HG02884 (cell line): ENCODE measurements at regions not wholly inside any gene's neighbourhood (a gene's known extent, or its start where the extent isn't known, plus 50 kb on each side); places are given as distances from the start of the nearest gene placed in this dataset.
"Not testable (repeated sequence)": the region's sequence is repeated elsewhere in the genome, so short reads cannot be mapped to it uniquely, and the experiment has no call there.

Experiments
- ATAC-seq: cut with Tn5 transposase; IDR thresholded peaks from one replicate; pipeline ENCODE4 v1.9.1; 2021; ENCODE audit warnings: mild to moderate bottlenecking, moderate library complexity; ENCODE audit not compliant: unreplicated experiment

DNA sequence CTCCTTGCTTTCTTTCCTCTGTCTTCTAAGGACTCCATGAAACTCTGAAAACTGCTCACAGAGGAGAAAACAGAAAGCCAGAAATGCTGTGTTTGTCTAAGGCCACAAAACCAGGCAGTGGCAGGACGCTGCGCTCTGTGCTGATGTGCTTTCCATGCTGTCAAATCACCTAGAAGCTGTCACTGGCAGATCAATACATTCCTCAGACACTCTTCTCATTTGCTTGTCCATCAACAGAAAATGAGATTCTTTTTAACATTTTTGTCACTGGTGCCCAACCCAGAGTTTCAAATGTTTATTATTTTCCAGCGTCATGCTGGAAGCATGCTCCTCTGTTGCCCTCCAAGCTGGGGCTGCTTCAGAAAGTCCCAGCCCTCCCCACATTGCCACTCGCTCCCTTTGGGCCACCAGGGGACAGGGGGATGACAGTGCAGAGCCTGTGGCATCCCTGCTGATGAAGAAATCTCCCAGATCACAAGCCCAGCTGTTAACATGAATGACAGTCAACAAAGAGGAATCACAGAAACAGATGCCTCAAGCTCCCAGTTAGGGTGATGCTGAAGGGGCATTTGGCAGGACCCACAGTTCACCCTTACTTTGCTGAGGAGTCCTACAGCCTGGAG is 117.5 kb upstream of the MEIS1 start:
- no peak for ATAC-seq

DNA sequence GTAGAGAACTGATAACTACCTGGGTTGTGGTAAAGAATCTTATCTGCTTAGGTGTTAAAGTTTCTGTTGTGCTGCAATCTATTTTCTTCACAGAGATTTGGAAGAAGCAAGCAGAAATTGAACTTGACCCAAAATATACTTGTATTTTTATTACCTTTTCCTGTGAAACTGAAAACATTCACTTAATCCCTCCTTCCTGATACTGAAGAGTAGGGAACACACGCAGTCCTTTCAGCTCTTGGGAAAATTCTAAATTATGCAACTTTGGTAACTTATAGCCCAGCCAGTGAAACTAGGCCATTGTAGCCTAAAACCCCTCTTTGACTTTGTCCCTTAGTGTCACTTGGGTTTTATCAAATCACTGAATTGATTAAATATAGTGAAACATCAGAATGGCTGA is 128.4 kb upstream of the MEIS1 start:
- ATAC-seq = no peak

DNA sequence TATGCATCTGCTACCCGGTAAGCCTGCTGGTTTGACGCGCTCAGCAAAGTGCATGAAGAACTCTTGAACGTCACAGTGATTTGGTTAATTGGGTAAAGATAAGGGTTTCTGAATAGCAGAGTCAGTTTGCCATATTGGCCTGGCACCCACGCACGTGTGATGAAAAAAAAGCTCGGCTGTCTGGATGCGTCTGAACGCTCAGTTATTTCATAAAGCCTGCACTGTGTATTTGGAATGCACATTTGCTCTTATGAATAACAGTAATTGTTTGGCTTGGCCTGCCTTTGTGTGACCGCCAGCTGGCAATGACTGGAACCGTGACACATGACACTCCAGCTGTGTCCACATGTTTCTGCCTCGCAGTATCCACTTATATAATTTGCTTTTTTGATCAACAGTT is 129.2 kb upstream of the MEIS1 start:
- no peak for ATAC-seq

DNA sequence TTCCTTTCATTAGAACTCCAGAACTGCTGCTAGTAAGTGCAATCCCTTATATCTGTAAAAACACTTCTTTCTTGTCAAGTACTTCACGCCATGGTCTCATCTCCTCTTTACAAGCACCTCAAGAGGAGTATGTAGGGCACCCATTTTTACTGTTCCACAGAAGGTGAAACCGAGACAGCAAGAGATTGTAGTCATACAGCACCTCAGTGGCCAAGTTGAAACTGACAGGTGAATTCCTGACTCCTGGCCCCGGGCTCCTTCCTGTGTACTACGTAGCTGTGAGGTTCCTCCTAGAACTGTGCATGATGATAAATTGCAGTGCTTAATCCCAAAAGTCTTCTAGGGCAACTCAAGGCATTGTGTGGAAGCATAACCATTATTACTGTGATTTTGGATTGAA is 131.5 kb upstream of the MEIS1 start:
- peak; percentile 45 for ATAC-seq

DNA sequence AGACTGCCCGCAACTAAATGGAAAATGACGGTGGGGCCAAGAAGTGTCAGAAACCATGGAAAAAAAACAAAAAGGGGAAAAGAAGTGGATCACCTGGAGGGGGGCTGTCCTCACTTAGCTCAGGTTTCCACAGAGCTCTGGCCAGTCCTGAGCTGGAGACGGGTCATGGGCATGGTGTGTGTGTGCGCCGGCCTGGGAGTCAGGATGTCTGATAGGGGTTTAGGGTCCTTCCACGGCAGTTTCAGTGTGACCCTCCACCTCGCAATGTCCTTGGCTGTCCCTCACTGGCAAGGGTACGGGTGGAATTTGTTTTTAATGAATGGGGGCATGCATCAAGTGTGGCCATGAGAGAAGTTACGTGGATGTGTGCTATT is 133.2 kb upstream of the MEIS1 start:
- no peak for ATAC-seq

DNA sequence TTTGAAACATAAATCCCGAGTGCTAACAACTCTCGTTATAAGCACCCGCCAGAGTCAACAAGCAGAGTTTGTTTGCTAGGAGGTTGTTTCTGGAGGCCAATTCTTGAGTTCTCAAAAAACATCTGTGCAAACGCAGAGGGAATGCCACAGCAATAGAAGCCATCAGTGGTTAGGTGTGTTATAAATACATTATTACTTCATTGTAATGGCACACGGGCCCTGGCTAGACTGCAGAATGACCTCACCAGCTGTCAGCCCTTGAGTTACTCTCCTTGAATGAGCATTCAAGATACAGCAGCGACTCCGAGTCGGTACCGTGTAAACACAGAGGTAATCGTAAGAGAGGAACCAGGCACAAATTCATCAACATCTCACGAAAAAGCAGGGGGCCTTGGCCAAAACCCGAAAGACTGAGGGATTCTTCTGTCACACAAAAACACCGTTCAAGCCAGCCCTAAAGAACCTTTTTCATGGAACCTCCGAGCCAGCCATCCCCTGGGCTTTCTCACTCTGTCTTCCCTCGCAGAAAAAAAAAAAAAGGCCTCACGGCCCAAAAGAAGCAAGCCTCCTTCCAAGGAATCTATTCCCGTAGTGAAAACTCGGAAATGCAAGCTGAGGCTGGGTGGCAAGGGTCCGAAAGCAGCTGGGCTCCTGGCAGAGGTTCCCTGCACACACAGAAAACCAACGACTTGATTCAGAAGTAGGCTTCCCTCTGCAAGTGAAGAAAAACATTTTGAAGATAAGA is 133.7 kb upstream of the MEIS1 start:
- ATAC-seq = no peak

DNA sequence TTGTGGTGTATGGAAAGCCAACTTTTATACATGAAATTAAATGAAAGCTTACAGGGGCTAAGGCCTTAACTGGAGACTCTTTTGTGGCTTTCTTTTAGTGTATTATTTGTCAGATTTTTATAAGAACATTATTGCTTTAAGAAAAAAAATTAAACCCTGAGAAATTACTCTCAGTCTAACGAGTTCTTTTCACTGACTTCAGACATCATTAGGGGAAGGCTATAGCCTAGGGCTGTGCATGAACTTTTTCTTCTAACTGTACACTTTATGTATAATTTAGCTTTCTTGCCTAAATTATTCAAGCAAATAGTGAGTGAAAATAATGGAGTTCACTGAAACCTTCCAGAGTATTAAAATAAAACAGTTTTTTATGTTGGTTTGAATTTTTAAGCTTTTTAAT is 151.1 kb upstream of the MEIS1 start:
- no peak for ATAC-seq

DNA sequence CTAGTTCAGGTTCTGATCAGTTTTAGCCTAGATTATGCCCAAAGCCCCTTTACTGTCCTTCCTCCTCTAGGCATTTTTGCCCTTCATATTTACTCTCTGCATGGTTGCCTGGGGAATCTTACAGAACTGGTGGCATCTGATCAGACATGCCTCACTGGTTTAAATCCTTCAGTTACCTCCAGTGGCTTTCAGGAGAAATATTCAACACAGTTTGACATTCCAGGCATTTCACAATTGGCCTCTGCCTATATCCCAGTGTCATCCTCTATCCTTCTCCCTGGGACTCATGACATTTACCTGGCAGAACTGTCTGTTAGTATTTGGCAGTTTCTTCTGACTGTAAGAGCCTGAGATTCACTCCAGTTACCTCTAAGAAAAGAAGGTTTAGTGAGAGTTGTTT is 152.9 kb upstream of the MEIS1 start:
- no peak for ATAC-seq

DNA sequence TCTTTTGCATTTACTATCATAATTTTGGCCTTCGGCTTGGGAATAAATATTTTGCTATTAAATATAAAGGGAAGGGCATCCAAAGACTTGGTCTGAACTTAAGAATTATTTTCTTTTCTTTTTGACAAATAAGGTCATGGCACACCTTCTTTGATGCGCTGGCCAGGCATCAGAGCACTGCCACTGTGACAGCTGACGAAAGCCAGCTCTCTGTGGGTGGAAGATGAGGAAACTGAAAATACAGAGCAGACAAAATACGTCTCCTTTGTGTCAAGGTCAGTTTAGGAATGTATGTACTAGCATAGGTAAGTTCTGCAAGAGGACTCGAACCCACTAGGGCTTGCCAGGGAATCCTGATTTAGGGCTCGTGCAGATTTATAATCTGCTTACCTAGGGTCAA is 155.9 kb upstream of the MEIS1 start:
- ATAC-seq = no peak

DNA sequence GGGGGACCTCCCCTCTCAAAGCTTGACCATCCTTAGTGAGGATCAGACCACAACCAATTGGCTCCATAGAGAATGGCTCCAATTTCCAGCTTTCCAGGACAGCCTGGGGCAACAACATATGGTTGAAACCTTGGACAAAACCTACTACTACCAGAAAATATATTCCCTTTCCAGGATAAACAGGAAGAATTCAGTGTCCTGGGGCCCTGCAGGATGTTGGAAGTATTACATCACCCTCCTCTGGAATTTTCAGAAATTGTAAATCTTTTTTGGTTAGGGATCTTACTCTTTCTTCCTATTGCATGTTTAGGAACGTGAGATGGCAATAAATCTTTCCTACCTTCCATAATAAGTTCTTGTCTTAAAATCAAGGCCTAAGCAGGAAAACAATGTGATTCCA is 158.9 kb upstream of the MEIS1 start:
- no peak for ATAC-seq

DNA sequence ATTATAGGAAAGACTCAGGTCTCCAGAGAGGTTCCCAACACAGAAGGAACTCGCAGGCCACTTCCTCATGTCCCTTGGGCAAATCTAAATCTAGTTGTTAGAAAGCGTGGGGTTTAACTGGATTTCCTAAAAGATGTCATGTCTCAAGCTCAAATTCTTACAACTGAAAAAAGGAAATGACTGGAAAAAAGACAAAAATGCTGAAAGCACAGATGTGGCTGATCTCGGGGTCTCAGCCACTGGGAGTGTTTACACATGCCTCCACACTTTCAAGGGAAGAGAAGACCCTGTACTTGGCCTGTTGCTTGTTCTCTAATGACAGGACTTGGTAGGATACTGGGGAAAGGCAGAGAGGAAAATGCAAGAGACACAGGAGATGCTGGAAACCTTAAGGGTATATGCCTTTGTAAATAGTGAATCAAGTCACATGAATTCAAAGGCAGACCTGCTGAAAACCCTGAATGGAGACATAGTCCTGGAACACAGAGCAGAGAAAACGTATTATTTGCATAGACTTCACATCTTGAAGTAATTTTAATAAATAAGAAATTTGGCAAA is 160.9 kb upstream of the MEIS1 start:
- ATAC-seq = no peak

DNA sequence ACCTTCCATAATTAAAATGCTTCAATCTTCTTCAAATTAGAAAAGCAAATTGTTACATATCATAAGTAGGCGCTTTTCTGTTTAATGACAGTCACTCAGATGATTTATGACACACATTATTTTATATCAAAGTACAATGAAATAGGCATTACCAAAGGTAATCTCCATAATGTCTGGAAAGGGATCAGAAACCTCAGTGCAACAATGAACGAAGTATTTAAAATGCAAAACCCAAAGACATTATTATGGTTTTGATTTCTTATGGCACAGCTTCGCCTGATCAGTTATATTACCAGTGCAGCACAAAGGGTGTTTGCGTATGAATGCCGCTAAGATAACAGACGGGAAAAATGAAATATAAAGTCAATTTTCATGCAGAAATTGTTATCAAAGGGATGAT is 162.2 kb upstream of the MEIS1 start:
- ATAC-seq = no peak

DNA sequence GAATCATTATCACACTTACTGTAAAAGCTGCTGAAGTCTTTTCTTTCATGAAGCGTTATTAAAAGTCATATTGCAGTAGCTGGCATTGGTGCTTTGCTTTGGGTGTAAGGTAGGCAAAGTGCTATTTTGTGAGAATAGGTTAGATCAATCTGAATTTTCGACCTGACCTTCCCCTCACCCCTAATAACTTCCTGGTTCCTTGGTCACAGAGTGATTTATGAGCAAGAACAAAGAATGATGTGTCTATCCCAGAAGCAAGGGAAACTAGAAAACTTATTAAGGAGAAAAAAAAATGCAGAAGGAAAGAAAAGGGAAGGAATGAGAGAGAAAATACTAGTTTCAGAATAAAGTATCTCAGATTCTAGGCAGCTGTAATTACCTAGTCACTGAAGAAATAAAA is 163.1 kb upstream of the MEIS1 start:
- no peak for ATAC-seq

DNA sequence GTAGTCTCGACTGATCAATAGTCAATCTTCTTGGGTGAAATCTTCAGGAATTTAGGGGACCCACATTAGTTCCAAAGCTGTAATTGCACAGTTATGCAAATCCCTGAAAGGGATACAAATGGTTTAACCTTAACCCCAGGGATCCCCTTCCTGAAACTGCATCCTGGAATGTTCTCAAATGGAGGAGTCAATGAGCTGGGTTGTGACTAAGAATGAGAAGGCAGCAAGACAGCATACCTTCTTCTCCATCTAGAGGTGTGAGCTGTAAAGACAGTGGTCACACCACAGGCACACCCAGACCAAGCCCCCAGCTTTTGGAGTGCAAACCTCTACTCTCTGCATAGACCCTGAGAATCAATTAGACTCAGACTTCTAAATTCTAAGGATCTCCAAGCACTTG is 164.7 kb upstream of the MEIS1 start:
- ATAC-seq = no peak

DNA sequence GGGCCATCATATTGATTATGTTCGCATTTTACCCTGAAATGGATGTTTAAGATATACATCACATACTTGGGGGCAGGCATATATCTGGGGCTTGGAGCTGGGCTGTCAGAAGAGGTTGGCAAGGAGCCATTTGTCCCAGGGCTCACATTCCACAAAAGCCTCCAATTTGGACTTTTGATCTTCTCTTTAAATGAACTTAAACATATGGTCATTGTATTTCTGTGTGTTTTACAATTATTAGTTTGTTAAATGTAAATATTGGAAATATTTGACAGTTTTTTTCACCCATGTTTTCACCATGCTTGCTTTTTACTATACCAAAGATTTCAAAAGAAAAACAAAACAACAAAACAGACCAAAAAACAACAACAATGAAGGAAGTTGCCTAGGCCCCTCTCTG is 165.8 kb upstream of the MEIS1 start:
- no peak for ATAC-seq

DNA sequence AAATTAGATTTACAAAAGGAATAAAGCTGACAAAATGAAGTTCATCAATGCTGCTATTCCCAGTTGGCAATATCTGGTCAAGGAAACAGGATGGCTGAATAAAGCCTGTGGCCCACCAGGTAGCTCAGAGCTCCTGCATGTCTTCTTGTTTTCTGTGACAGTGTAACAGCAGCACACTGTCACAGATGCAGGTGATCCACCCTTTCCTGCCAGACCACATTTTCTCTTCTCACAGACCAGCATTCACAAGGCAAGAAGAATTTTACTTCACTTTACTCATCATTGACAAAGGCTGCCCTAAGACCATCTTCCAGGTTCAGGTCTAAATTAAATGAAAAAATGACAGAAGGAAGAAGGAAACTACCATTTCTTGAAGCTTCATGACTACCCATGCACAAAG is 166.2 kb upstream of the MEIS1 start:
- no peak for ATAC-seq

DNA sequence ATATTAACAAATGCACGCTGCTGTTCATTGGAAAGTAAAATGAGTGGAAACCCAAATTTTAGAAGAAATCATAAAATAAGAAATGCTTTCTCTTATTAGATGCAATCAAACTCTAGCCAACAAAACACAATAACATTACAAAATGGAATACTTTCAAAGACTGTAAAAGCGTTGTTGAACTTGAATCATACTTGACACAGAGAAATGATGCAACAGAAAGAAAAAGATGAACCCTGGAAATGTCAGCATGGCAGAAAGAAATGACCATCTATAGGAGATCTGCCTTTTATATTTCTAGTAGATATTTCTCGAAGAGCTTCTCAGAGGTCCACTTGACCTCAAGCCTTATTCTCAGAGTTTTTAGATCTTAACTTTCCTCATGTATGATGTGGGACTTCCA is 170.6 kb upstream of the MEIS1 start:
- ATAC-seq = no peak

DNA sequence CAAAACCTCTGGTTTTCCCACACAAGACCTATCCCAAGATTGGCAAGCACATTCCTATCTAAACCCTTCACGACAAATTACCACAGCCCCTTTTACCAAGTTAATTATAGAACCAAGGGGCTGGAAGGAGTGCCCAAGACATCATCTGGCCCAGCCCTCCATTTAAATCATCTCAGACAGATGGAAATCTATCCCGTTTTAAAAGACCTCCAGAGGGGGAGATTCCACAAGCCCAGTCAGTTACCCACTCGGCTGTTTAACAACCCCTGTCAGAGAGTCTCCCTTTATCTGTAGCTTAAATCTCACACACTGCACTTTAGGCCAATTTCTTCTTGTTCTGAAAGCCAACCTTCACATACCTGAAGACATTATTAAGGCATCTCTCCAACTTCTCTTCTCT is 179.1 kb upstream of the MEIS1 start:
- ATAC-seq = no peak

DNA sequence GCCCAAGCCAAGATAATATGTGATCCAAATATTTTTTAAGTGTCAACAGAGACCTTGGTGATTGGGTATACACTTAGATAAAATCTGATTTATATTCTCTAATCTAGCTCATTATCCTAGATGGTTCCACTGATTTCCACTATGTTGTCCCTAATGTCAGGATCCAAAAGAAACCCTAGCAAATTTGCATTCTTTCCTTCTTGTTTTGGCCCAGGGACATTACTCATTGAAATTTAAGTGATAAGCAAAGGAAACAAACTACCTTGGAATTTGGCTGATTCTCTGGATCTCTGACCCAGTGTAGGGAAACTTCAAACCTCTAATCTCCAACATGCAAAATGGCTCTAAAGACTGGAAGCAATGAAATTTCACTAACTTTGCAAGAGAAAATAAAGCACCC is 179.8 kb upstream of the MEIS1 start:
- no peak for ATAC-seq

DNA sequence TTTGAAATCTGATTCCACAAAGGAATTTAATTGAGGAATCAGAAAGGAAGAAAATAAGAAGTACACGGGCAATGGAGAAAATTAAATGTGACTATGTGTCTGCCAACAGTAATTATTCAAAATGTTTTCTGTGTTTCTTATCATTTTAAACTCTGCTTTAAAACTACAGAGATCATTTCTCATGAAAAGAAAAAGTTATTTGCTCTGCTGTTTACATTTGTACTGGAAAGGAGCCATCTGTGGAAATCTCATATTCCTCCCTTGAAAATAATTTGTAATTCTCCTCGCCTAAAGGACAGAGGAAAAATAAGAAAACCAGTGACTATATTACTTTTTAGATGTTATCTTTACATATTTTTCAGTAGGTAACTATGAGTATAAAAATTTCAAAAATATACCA is 181.9 kb upstream of the MEIS1 start:
- ATAC-seq = no peak

DNA sequence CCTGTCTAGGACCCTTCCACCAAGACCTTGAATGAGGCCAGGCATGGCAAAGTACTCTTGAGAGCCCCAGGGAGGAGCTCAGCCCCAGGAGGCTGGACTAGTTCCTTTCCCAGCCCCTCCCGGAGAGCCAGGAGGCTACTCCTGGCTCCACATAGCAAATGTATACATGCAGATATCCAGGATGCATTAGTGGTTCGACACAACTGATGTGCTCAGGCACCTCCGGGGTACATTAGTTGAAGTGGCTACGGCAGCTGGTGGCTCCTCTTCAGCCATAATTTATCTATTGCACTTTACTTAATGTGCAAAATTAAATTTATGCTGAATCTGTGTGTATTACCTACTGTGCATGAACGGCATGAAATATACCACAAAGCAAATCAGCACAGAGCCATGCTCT is 182.8 kb upstream of the MEIS1 start:
- ATAC-seq = no peak

DNA sequence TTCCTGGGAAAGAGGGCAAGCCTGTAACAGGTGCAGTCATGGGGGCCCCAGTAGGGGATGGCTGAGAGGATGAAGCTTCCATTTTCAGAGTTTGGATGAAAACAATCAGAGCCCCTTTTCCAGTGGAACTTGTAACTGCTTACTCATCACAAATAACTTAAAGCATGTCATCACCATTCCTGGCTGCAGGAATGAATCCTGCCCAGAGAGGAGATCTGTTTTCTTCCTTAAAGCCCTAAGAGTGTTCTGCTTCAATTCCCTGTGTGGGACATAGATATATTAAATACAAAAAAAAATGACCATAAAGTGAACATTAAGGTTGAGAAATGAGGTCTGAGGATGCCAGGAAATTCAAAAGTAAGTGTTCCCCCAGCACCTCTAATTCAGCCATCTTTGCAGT is 183.4 kb upstream of the MEIS1 start:
- no peak for ATAC-seq

DNA sequence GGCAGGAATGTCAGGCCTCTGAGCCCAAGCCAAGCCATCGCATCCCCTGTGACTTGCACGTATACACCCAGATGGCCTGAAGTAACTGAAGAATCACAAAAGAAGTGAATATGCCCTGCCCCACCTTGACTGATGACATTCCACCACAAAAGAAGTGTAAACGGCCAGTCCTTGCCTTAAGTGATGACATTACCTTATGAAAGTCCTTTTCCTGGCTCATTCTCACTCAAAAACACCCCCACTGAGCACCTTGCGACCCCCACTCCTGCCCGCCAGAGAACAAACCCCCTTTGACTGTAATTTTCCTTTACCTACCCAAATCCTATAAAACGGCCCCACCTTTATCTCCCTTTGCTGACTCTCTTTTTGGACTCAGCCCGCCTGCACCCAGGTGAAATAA is 185.8 kb upstream of the MEIS1 start:
- not testable (repeated sequence) for ATAC-seq
